Colonic mucosa (tissue), 4 donors: ENCODE measurements at regions not wholly inside any gene's neighbourhood (a gene's known extent, or its start where the extent isn't known, plus 50 kb on each side); places are given as distances from the start of the nearest gene placed in this dataset.

Experiments
- DNase-seq: peaks from one replicate; pipeline ENCODE4 v3.0.0-alpha.2; 2020
- H3K27ac ChIP-seq: fragments of 200-600 bp; one replicate; pipeline ENCODE4 v1.8.0; 2021
- H3K27me3 ChIP-seq: fragments of 200-600 bp; one replicate; pipeline ENCODE4 v1.8.0; 2021
- H3K36me3 ChIP-seq: fragments of 200-600 bp; one replicate; pipeline ENCODE4 v1.8.0; 2021
- H3K4me1 ChIP-seq: fragments of 200-600 bp; one replicate; pipeline ENCODE4 v1.8.0; 2021; ENCODE audit warnings: mild to moderate bottlenecking
- H3K4me3 ChIP-seq: fragments of 200-600 bp; one replicate; pipeline ENCODE4 v1.8.0; 2021
- H3K9ac ChIP-seq, 2 donors: one replicate each; pipeline ENCODE4 v1.7.0; 2013; ENCODE audit warnings: control low read depth in 2 of 2, low read depth in 2 of 2, low read length in 2 of 2
- H3K9me3 ChIP-seq: fragments of 200-600 bp; one replicate; pipeline ENCODE4 v1.8.0; 2021
- CTCF ChIP-seq: fragments of 200-600 bp; IDR thresholded peaks from one replicate; pipeline ENCODE4 v1.8.0; 2022; ENCODE audit warnings: antibody characterized with exemption, mild to moderate bottlenecking
- intact Hi-C: fragments of 100-400 bp; cut with DNase I; formaldehyde crosslinking; loops from one replicate; pipeline ENCODE4 v1.14.1; 2022
- donor health status: healthy.
- donor health status: DM: no; HTN: no; CAD: no.
- donor health status: DM: no; HTN: no; CAD: no.

- Histone ChIP-seq H3K27ac (no peak overlapping the region), H3K27me3 (no peaks in the 10 kb centered on the region), H3K36me3 (no peaks in the 10 kb centered on the region), H3K4me1 (no peaks in the 10 kb centered on the region), H3K9ac (no peak overlapping the region), H3K9me3 (no peaks in the 10 kb centered on the region), H3K4me3 (no peak overlapping the region)
- no peak for DNase-seq
- TF ChIP-seq CTCF: no peak
- intact Hi-C loops: no loop called here
These were observed 225.7 kb downstream of the BAMBI start for GRCh38 chr10:28903063-28903462.

GRCh38 chr10:28903736-28904135 lies 226.4 kb downstream of the BAMBI start:
- H3K4me3 ChIP-seq: no peak overlapping the region
- no peak for TF ChIP-seq CTCF
- no peaks in the 10 kb centered on the region for H3K4me1 ChIP-seq
- H3K27ac ChIP-seq: no peak overlapping the region
- intact Hi-C loops: no loop called here
- no peak overlapping the region for H3K9ac ChIP-seq
- no peaks in the 10 kb centered on the region for H3K36me3 ChIP-seq
- DNase-seq: no peak
- no peaks in the 10 kb centered on the region for H3K27me3 ChIP-seq
- H3K9me3 ChIP-seq: no peaks in the 10 kb centered on the region

GRCh38 chr10:28905371-28905770 lies 228.1 kb downstream of the BAMBI start:
- Histone ChIP-seq H3K4me3 (no peak overlapping the region), H3K36me3 (no peaks in the 10 kb centered on the region), H3K27ac (no peak overlapping the region), H3K4me1 (no peaks in the 10 kb centered on the region), H3K9me3 (no peaks in the 10 kb centered on the region), H3K27me3 (no peaks in the 10 kb centered on the region), H3K9ac (no peak overlapping the region)
- no peak for DNase-seq
- intact Hi-C loops: no loop called here
- no peak for TF ChIP-seq CTCF

- Histone ChIP-seq H3K27me3 (no peaks in the 10 kb centered on the region), H3K4me1 (no peaks in the 10 kb centered on the region), H3K9ac (no peak overlapping the region), H3K9me3 (no peaks in the 10 kb centered on the region), H3K36me3 (no peaks in the 10 kb centered on the region), H3K27ac (no peak overlapping the region), H3K4me3 (no peak overlapping the region)
- DNase-seq: no peak
- intact Hi-C loops: no loop called here
- TF ChIP-seq CTCF: no peak
These were observed 228.7 kb downstream of the BAMBI start for GRCh38 chr10:28906011-28906411.

- no peak for TF ChIP-seq CTCF
- H3K9ac ChIP-seq: no peak overlapping the region
- DNase-seq: no peak
- H3K4me1 ChIP-seq: no peaks in the 10 kb centered on the region
- H3K9me3 ChIP-seq: no peaks in the 10 kb centered on the region
- H3K27ac ChIP-seq: no peak overlapping the region
- H3K27me3 ChIP-seq: no peaks in the 10 kb centered on the region
- intact Hi-C loops: no loop called here
- no peaks in the 10 kb centered on the region for H3K36me3 ChIP-seq
- H3K4me3 ChIP-seq: no peak overlapping the region
These were observed 229.1 kb downstream of the BAMBI start for GRCh38 chr10:28906415-28906814.

- Histone ChIP-seq H3K27me3 (no peaks in the 10 kb centered on the region), H3K9me3 (no peaks in the 10 kb centered on the region), H3K36me3 (no peaks in the 10 kb centered on the region), H3K27ac (no peak overlapping the region), H3K9ac (no peak overlapping the region), H3K4me3 (no peak overlapping the region), H3K4me1 (no peaks in the 10 kb centered on the region)
- no peak for TF ChIP-seq CTCF
- intact Hi-C loops: no loop called here
- DNase-seq: no peak
These were observed 229.6 kb downstream of the BAMBI start for GRCh38 chr10:28906934-28907333.
